Mucosa of descending colon (tissue), 3 donors: ENCODE measurements at regions not wholly inside any gene's neighbourhood (a gene's known extent, or its start where the extent isn't known, plus 50 kb on each side); places are given as distances from the start of the nearest gene placed in this dataset.
A peak's percentile ranks its signal among the peaks of the same experiment; 100 is the strongest.

ENCODE experiments used
- ATAC-seq: fragments of 200-7000 bp; cut with Tn5 transposase; one replicate; pipeline ENCODE4 v1.9.1; 2020; ENCODE audit warnings: mild to moderate bottlenecking, moderate library complexity
- DNase-seq, 3 donors: peaks; one replicate each; pipeline ENCODE4 v3.0.0-alpha.2; 2020
- H3K36me3 ChIP-seq: fragments of 200-600 bp; one replicate; pipeline ENCODE4 v1.8.0; 2021; ENCODE audit warnings: low read depth, mild to moderate bottlenecking
- H3K4me1 ChIP-seq: fragments of 200-600 bp; one replicate; pipeline ENCODE4 v1.8.0; 2021; ENCODE audit warnings: low read depth, mild to moderate bottlenecking
- H3K4me3 ChIP-seq: fragments of 200-600 bp; one replicate; pipeline ENCODE4 v1.8.0; 2021; ENCODE audit warnings: mild to moderate bottlenecking
- H3K9me3 ChIP-seq: fragments of 200-600 bp; one replicate; pipeline ENCODE4 v1.8.0; 2021; ENCODE audit warnings: mild to moderate bottlenecking
- CTCF ChIP-seq: fragments of 200-600 bp; IDR thresholded peaks from one replicate; pipeline ENCODE4 v1.8.0; 2022; ENCODE audit warnings: antibody characterized with exemption, mild to moderate bottlenecking
- intact Hi-C, 2 donors: fragments of 100-400 bp; cut with DNase I in 1 of 2; cut with micrococcal nuclease in 1 of 2; formaldehyde crosslinking; loops; one replicate each; pipeline versions ENCODE4 v1.11.0 to v1.11.1; 2022; cut with DNase I, micrococcal nuclease
- donor health status: DM: no; HTN: no; CAD: no; lungs with moderate emphysema.
- donor health status: DM: no; HTN: no; CAD: no.
- donor health status: DM: no; HTN: yes; CAD: no.

- DNase-seq (no peak), ATAC-seq (no peak)
- H3K4me1 ChIP-seq, result no peaks in the 10 kb centered on the region
- no peaks in the 10 kb centered on the region for H3K36me3 ChIP-seq
- no peak overlapping the region for H3K4me3 ChIP-seq
- no peaks in the 10 kb centered on the region for H3K9me3 ChIP-seq
- TF ChIP-seq CTCF, result no peak
- intact Hi-C loops, result no loop called here
These were observed 153.4 kb downstream of the BRMS1L start for GRCh38 chr14:35979531-35979930.

GRCh38 chr14:35978561-35978960 lies 152.4 kb downstream of the BRMS1L start:
- ATAC-seq (no peak), DNase-seq (no peak)
- Histone ChIP-seq H3K9me3 (no peaks in the 10 kb centered on the region), H3K4me1 (no peaks in the 10 kb centered on the region), H3K36me3 (no peaks in the 10 kb centered on the region), H3K4me3 (no peak overlapping the region)
- TF ChIP-seq CTCF, result no peak
- intact Hi-C loops, result no loop called here

DNA sequence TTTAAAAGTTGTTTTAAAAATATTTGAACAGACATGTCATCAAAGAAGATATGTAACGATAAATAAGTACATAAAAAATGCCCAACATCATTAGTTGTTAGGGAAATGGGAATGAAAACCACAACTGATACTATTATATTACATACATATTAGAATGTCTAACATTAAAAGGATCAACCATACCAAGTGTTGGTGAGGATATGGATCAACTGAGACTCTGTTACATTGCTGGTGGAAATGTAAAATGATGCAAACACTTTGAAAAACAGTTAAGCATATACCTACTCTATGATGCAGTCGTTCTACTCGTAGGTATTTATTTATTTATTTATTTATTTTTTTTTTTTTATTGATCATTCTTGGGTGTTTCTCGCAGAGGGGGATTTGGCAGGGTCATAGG lies 149.7 kb downstream of the BRMS1L start:
- no peaks in the 10 kb centered on the region for H3K9me3 ChIP-seq
- TF ChIP-seq CTCF, result no peak
- ATAC-seq, result no peak
- no peaks in the 10 kb centered on the region for H3K36me3 ChIP-seq
- no peak overlapping the region for H3K4me3 ChIP-seq
- no peak for DNase-seq
- intact Hi-C loops, result no loop called here
- H3K4me1 ChIP-seq, result no peaks in the 10 kb centered on the region

DNA sequence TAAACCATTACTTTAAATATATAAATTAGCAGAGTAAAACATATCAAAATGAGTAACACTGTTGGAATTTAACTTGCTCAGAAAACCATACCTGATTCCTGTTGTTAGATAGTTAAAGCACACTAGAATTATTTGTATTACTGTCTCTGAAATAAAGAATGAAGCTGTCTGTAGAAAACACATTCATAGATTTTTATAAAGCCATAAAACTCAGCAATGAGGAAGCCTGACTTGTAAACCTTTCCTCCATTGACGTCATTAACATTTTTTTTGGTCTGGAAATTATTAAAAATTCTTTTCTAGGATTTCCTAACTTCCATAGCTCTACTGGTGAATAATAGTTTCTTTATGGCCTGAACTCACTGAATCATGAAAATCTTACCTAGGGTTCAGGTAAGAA lies 147.6 kb downstream of the BRMS1L start:
- ATAC-seq (peak; percentile 47), DNase-seq (no peak)
- Histone ChIP-seq H3K4me3 (no peak overlapping the region), H3K4me1 (no peaks in the 10 kb centered on the region), H3K36me3 (no peaks in the 10 kb centered on the region), H3K9me3 (no peaks in the 10 kb centered on the region)
- TF ChIP-seq CTCF, result no peak
- intact Hi-C loops, result no loop called here

DNA sequence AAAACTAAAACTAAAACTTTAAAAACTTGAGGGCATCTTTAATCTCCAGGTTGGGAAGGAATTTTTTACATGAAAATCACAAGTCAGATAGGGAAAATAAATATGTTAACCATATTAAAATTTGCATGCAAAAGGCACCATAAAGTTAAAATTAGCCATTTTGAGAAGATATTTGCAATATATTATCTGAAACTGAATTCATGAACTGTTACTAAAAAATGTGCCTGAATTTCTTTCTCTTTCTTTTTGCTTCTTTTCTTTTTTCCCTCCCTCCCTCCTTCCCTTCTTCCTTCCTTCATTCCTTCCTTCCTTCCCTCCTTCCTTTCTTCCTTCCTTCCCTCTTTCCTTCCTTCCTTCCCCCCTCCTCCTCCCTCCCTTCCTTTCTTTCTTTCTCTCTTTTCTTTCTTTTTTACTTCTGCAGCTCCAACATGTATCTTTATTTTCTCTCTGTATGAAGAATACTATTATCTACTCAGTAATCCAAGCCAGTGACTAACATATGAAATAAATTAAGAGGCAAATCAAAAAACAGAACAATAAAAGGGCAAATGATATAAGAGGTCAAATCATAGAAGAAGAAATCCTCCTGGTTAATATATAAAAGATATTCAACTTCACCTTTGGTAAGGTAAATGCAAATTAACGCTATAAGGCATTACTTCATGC lies 146.0 kb downstream of the BRMS1L start:
- intact Hi-C loops, result no loop called here
- no peak for DNase-seq
- Histone ChIP-seq H3K4me1 (no peaks in the 10 kb centered on the region), H3K4me3 (no peak overlapping the region), H3K9me3 (no peaks in the 10 kb centered on the region), H3K36me3 (no peaks in the 10 kb centered on the region)
- no peak for TF ChIP-seq CTCF
- no peak for ATAC-seq

DNA sequence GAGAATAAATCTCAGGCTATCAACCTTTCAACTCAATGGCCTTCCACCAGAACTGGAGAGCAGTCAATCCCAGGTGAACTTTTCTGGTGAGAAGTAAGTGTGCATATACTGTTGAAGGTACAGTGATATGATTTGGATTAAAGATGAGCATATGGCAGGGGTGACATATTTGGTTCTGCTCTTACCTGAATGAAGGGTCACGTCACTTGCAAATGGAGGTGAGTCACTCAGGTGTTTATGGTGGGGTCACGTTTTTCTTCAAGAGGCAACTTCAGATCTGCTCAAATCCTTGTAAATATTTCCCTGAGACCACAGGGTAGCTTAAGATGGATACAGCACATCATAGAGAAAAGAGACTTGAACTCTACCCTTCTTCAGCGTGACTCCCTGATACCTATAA lies 143.2 kb downstream of the BRMS1L start:
- no peak for TF ChIP-seq CTCF
- intact Hi-C loops, result no loop called here
- H3K36me3 ChIP-seq, result no peaks in the 10 kb centered on the region
- H3K4me3 ChIP-seq, result no peak overlapping the region
- H3K4me1 ChIP-seq, result no peaks in the 10 kb centered on the region
- no peaks in the 10 kb centered on the region for H3K9me3 ChIP-seq
- ATAC-seq, result no peak
- no peak for DNase-seq
